ENCODE measurements at regions not wholly inside any gene's neighbourhood (a gene's known extent, or its start where the extent isn't known, plus 50 kb on each side); places are given as distances from the start of the nearest gene placed in this dataset.
"Not testable (repeated sequence)": the region's sequence is repeated elsewhere in the genome, so short reads cannot be mapped to it uniquely, and the experiment has no call there.

DNA sequence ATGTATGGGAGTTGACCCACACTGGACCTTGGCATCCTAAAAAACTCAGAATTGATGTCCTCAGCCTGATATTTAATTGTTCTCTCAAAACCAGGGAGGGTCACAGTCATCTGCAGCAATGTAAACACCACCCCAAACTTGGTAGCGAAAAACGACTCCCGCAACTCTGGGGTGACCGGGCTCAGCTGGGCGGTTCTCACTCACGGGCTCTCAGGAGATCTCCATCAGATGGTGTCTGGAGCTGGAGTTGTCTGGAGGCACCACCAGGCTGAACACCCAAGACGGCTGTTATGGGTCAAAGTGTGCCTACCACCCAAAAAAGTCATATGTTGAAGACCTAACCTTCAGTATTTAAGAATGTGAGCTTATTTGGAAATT lies 50.9 kb upstream of the NXT1 start:
- no peak for DNase-seq (ENCODE audit: low read depth)
- H3K4me3 ChIP-seq (ENCODE audit: low read depth, low read length), result no peak overlapping the region

DNA sequence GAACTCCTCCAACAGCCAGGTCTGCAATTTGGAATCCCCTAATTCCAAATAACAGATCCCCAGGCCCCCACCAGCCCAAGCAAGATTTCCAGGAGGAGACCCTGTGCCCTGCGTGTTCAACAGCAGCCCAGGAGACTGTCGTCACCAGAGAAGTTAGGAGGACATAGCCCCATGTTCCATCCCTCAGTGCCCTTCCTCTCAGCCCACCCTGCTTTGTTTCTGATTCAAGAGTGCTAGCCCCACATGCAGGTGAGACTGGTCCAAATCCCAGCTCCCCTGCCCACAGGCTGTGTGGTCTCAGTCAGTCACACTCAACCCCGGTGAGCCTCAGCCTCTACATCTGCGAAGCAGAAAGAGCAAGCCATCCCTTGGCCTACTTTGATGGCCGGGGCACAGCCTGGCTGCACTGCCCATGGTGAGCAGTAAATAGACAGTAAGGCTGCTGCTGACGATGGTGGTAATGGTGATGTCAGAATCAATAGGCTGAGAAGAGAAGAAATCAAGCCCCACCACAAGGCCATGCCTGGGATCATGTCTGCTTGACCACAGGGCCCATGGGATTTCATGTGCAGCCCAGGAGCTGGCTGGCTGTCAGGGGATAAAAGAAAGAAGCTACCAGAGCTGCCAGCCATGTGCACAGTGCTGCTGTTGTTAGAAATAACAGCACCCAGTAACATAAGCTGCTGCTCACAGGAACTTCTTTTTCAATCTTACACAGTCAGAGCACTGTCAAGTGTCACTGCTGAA lies 51.5 kb upstream of the NXT1 start:
- no peak overlapping the region for H3K4me3 ChIP-seq (ENCODE audit: low read depth, low read length)
- peak; percentile 48 for DNase-seq (ENCODE audit: low read depth)

DNA sequence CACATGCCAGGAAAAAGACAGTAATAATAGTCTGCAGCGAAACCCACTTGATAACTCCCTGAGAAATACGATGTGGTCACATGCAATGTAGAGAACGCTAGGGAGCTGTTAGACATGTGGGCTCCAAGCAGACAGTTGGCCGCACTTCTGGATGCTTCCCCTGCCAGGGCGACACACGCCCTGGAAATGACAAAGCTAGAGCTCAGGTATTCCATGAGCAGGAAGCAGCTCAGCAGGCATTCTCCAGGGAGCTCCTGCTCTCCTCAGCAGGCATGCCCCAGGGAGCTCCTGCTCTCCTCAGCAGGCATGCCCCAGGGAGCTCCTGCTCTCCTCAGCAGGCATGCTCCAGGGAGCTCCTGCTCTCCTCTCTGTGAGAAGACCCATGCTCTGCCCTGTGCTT lies 52.4 kb upstream of the NXT1 start:
- no peak for DNase-seq (ENCODE audit: low read depth)
- no peak overlapping the region for H3K4me3 ChIP-seq (ENCODE audit: low read depth, low read length)

DNA sequence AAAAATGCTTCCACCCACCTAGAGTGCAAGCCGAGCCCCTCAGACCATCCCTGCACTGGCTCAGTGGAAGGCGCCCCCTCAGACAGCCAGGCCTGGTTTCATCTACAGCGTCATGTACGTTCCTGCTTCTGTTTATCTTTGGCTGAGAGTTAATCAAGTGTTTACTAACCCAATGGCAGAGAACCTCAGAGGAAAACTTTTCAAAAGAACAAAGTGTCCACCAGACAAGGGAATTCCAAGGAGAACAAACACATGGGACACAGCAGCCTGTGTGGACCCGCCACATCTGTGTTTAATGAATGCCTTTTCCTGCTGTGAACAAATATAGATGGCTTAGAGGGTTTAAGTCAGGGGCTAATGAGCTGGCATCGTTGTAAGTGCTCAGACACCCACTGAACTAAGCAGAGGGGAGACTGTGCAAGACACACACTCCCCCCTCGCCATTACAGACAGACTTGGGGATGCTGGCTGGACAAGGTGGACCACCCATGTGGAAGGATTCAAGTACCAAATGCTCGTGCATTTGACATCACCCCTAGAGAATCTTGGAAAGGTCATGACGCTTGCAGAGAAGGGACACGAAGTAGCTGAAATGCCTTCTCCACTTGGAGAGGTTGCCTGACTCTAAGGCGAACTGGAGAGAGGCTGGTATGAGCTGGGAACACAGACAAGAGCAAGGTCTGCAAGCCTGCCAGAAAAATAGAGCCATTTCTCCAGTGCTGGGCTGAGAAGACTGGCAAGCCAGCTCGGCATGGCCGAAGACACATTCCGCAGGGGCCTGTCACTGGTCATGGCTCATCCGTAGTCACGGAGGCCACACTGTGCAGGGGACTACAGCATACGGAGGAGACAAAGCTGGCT lies 53.5 kb upstream of the NXT1 start:
- no peak overlapping the region for H3K4me3 ChIP-seq (ENCODE audit: low read depth, low read length)

DNA sequence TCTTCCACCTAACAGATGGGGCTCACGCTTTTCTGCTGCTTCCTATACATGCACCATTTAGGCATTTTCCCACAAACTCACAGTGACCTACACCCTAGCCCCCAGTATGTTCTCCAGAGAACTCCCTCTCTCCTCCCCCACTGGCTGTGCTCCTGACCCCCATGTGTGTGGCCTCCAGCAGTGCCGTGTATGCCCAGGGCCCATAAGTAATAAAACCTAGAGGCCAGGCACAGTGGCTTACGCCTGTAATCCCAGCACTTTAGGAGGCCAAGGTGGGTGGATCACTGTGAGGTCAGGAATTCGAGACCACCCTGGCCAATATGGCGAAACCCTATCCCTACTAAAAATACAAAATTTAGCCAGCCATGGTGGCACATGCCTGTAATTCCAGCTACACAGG lies 54.7 kb upstream of the NXT1 start:
- H3K4me3 ChIP-seq (ENCODE audit: low read depth, low read length), result no peak overlapping the region
- no peak for DNase-seq (ENCODE audit: low read depth)

More for the DNA sequence above, 53.5 kb upstream of the NXT1 start:
- peak; percentile 19 for DNase-seq (ENCODE audit: low read depth)

DNA sequence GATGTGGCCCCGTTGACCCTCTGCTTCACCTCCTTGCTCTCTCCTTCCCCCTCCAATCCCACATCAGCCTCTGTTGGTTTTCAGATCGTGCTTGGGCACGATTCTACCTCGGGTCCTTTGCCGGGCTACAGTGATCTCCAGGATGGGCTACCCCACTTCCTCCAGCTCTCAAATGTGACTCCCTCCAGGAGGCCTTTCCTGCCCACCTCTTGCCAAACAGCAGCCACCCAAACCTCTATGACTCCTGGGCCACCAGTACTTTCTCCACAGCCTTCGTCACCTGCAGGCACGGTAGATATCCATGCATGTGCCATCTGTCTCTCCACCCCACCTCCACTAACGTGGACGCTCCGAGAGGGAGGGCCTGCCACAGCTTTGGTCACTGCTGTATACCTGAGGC lies 55.9 kb upstream of the NXT1 start:
- DNase-seq (ENCODE audit: low read depth), result no peak

DNA sequence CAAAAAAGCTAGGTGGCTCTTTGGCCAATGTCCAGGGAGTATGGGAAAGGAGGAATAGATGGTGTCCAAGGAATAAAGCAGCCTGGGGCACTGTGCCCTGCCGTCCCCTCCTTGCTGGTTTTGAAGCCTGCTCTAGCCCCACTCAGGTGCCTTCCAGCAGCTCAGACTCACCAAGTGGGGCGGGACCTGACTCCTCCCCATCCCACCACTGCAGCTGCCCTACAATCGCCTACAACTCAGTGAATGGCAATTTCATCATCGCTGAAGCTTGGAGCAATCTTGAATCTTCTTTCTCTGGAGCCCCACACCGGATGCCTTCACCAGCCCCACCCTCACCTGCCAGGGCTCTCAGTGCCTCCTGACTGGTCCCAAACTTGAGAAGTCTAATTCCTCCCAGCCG lies 56.4 kb upstream of the NXT1 start:
- no peak for DNase-seq (ENCODE audit: low read depth)
- H3K4me3 ChIP-seq (ENCODE audit: low read depth, low read length), result no peak overlapping the region

More for the DNA sequence above, 55.9 kb upstream of the NXT1 start:
- H3K4me3 ChIP-seq (ENCODE audit: low read depth, low read length), result no peak overlapping the region

DNA sequence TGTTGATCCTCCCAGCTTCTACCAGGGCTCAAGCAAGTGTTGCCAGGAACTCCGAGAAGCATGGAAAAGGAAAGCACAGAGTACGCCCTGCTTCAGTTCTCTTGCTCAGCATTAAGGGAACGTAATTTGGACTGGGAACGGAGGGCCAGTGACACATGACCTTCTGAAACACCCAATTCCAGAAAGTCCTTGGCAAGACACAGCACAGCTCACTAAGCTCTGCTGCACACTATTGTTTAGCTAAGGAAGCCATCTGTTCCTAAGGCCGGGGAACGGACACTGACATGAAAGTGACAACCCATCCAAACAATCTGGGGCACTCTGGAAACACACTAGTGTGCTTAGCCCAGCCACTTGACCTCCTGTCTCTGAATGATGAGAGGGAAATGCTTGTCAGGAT lies 56.9 kb upstream of the NXT1 start:
- DNase-seq (ENCODE audit: low read depth), result no peak
- no peak overlapping the region for H3K4me3 ChIP-seq (ENCODE audit: low read depth, low read length)

DNA sequence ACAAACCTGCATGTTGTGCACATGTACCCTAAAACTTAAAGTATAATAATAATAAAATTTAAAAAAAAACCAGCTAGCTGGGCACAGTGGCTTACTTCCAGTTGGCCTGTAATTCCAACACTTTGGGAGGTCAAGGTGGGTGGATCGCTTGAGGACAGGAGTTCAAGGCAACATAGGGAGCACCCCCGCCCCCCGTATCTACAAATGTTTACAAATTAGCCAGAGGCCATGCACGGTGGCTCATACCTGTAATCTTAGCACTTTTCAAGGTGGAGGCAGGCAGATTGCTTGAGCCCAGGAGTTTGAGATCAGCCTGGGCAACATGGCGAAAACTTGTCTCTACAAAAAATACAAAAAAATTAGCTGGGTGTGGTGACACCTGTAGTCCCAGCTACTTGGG lies 58.3 kb upstream of the NXT1 start:
- not testable (repeated sequence) for H3K4me3 ChIP-seq (ENCODE audit: low read depth, low read length); DNase-seq (ENCODE audit: low read depth)

DNA sequence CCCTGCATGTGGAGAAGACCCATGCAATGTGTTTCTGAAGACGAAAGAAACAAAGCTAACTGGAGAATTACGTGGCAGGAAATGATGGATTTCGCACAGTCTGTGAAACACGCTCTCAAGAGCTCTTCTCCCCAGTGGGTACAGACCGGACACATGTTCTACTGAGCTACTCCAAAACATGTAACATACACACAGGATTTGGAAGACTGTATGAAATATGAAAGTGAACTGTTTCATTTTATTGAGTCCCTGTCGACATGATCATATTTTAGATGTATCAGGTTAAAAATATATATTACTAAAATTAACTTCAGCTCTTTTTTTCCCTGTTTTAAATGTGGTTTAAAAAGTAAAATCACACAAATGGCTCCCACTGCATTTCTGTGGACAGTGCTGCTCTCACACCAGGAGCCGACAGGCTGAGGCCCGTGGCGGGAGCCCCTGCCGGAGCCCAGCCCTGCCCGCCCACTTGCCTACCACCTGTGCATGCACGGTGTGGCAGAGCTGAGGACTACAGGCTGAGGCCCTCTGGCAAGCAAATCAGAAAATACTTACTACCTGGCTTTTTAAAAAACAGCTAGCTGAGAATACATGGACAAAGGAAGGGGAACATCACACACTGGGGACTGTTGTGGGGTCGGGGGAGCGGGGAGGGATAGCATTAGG lies 58.9 kb upstream of the NXT1 start:
- DNase-seq (ENCODE audit: low read depth), result peak; percentile 45
- no peak overlapping the region for H3K4me3 ChIP-seq (ENCODE audit: low read depth, low read length)

DNA sequence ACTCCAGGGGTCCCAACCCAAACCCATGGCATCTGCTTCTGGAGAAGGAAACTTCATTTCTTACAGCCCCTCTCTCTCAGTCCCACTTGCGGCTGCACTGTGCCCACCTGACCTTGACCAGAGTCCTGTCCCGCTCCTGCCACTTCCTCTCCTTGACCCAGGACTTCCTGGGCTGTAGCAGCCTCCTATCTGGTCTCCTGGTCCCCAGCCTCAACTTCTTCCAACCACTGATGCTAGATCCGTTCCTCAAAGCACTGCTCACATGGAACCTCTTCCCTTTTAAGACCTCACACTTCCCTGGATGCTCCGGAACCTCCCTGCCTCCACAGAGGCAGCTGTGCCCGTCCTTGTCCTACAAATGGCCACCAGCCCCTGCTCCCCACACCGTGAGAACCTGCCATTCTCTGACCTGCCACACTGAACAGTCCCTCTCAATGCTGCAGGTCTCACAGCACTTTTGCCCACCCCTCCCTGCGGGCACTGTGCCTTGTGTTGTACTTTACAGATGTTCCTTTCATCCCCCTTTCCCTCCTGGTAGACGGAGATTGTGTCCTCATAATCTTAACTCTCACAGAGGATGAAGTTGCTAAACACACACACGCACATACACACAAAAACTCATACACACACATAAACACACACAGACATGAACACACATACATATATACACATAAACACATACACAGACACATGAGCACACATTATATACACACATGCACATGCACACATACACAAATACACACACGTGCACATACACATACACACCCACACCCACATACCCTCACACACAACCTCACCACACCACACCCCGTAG lies 59.6 kb upstream of the NXT1 start:
- H3K4me3 ChIP-seq (ENCODE audit: low read depth, low read length), result no peak overlapping the region
- DNase-seq (ENCODE audit: low read depth), result no peak

DNA sequence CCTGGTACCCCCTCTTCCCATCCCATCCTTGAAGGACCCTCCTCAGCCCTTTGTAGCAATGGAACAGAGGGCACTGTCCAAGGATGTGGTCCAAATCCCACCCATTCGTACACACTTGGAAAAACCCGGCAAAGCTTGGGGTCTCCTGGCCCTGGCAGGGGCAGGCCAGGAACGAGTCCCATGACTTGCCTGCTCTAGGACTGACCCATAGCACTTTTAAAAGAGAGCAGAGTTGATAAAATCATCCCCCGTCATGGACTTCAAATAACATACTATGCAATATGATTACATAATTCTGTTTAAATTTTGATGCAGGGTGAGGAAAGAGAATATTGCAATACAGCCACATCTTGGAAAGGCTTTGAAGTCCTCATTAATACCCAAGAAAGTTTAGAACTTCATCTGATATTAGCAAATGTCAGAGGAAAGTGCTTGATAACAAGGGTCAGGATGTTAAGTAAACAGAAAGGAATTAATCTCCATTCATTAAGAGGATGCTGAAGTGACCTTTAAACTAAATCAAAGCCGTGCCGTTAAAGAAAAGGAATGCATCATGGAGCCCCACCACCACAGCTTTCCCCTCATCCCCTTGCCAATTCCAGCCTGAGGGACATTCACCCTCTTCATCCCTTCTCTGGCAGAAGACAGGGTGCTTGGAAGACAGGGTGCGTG lies 60.7 kb upstream of the NXT1 start:
- no peak overlapping the region for H3K4me3 ChIP-seq (ENCODE audit: low read depth, low read length)
- no peak for DNase-seq (ENCODE audit: low read depth)

DNA sequence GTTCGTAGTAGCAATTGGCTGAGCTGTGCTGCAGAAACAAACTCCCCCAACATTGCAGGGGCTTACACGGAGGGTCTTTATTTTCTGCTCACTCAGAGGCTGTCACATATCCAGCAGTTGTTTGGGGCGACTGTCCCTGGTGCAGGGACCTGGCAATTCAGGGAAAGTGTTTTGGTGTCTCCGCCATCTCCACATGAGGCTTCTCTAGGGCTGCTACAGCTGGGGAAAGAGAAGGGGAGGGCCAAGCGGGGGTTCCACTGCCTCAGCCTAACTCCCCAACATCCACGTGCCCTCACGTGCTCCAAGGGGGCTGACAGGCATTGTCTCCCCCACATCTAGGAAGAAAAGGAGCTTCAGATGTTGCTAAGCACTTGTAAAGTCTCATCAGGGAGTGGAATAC lies 61.3 kb upstream of the NXT1 start:
- H3K4me3 ChIP-seq (ENCODE audit: low read depth, low read length), result no peak overlapping the region
- no peak for DNase-seq (ENCODE audit: low read depth)

DNA sequence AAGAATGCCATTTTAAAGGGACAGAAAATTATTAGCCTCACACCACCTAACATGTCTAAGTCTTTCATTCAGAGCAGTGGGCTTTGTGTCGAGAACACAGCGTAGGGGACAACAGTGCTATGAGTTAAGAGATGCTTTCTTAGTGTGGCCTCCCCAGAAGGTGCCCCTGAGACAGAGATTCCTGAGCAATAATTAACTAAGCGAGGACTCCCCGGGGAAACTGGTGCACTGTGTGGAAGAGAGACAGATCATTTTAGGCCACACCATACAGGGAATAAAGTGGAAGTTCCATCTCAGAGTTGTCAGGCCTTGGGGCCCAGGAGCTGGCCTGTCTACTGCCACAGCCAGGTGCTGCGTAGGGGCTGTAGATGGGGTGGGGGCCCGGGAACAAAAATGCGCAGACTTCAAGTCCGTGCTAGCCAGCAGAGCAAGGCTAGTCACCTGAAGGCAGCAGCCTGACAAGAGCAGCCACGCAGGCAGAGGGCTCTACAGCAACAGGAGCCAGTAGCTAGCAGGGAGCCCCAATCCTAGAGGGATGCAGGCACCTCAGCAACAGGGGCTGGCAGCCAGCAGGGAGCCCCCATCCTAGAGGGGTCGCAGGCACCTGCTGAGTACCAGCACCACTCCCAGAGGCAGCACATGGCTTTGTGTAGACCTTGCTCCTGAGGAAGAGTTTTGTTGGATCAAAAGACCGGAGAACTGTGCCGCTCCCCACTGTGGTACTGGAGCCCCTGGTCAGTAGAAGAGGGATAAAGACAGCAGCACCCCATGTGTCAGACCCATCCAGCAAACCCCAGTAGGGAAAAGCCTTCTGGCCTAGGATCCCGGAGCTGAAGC lies 63.0 kb upstream of the NXT1 start:
- no peak overlapping the region for H3K4me3 ChIP-seq (ENCODE audit: low read depth, low read length)

DNA sequence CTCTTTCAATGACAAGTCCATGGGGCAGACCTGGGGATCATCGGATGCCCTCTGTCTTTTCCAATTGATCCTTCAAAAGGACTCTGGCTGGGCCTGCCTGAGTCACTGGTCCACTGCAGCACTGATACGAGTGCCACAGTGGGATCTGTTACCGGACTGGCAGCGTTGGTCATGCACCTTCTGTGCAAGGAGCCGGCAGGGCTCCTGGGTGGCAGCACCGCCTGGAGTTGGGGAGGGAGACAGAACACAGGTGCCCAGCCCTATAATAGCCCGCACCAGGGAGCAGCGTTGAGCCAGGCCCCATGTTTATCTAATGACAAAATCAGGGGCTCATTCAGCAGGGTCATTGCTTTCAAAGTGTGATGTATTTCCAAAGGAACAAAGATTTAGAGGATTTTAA lies 64.2 kb upstream of the NXT1 start:
- DNase-seq (ENCODE audit: low read depth), result no peak
- H3K4me3 ChIP-seq (ENCODE audit: low read depth, low read length), result no peak overlapping the region

More for the DNA sequence above, 63.0 kb upstream of the NXT1 start:
- no peak for DNase-seq (ENCODE audit: low read depth)

DNA sequence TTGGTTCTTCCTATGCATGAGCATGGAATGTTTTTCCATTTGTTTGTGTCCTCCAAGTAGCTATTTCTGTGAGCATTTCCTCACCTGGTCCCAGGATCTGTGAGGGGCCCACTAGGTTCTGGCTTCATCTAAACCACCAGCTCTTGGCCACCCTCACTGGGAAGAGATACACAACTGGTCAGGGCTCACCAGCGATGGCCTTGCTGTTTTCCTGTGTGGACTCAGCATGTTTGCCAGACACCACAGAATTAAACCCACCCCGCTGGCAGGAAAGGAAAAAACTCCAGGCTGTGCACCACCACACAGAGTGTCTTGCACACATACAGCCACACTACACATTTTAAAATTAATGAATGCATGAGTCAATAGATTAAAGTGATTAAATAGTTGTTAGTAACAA lies 65.1 kb upstream of the NXT1 start:
- no peak for DNase-seq (ENCODE audit: low read depth)

DNA sequence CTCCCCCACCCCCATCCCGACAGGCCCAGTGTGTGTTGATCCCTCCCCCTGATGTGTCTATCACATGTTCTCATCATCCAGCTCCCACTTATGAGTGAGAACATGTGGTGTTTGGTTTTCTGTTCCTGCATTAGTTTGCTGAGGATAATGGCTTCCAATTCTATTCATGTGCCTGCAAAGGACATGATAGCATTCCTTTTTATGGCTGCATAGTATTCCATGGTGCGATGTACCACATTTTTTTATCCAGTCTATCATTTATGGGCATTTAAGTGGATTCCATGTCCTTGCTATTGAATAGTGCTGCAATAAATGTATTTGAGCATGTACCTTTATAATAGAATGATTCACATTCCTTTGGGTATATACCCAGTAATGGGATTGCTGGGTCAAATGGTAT lies 66.6 kb upstream of the NXT1 start:
- no peak overlapping the region for H3K4me3 ChIP-seq (ENCODE audit: low read depth, low read length)
- DNase-seq (ENCODE audit: low read depth), result no peak

More for the DNA sequence above, 65.1 kb upstream of the NXT1 start:
- H3K4me3 ChIP-seq (ENCODE audit: low read depth, low read length), result no peak overlapping the region
